Right atrium auricular region (tissue), 2 donors: ENCODE measurements at regions not wholly inside any gene's neighbourhood (a gene's known extent, or its start where the extent isn't known, plus 50 kb on each side); places are given as distances from the start of the nearest gene placed in this dataset.

Source experiments
- DNase-seq: peaks from one replicate; pipeline ENCODE4 v3.0.0-alpha.2; 2019; ENCODE audit warnings: low spot score
- H3K27ac ChIP-seq, 2 donors: fragments of 200-600 bp; sonication (generic); 1 replicate in 1 of 2; 2 replicates in 1 of 2; pipeline ENCODE4 v1.5.1; 2016 to 2019
- H3K27me3 ChIP-seq, 2 donors: fragments of 200-600 bp; sonication (generic); one replicate each; pipeline versions ENCODE4 v1.5.1 to v1.6.0; 2017 to 2019
- H3K36me3 ChIP-seq: fragments of 200-600 bp; sonication (generic); one replicate; pipeline ENCODE4 v1.5.1; 2016
- H3K4me1 ChIP-seq, 2 donors: fragments of 200-600 bp; sonication (generic); one replicate each; pipeline versions ENCODE4 v1.5.1 to v1.6.0; 2017 to 2019
- H3K4me3 ChIP-seq, 2 donors: fragments of 200-600 bp; sonication (generic); 1 replicate in 1 of 2; 2 replicates in 1 of 2; pipeline ENCODE4 v1.5.1; 2017 to 2019; ENCODE audit warnings: mild to moderate bottlenecking in 1 of 2, moderate library complexity in 1 of 2
- H3K9me3 ChIP-seq, 2 donors: fragments of 200-600 bp; sonication (generic); one replicate each; pipeline ENCODE4 v1.5.1; 2019
- TF ChIP-seq, protein P1 (sequence below), 2 donors: fragments of 200-600 bp; sonication (generic); IDR thresholded peaks; one replicate each; pipeline ENCODE4 v1.5.1; 2019; ENCODE audit warnings: antibody characterized with exemption in 2 of 2

DNA sequence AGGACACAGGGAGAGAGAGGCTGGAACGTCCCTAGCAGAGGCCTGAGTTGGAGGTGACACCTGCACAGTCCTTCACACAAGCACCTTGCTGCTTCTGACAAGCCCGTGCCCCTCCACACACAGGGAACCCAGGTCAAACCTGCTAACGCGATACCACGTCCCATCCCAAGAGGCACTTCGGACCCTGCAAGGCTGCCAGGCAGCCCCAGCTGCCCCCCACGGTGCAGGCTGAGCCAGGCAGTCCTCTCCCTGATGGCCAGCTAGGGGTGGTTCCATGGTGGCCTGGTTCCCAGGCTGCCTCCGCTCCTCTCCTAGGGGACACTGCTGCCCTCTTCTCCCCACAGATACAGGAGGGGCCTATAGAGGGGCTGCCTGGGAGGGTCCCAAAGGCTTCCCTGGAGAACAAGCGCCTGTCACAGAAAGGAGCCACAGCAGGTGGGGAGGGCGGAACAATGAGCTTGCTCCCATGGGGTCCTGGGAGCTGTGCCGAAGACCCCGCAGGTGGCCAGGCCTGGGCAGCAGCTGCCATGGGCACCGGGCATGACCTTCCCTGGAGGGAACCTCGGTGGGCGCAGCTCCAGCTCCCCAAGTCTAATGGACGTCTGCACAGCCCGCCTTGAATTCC is 434.2 kb upstream of the MYT1L start:
- DNase-seq: no peak
- TF ChIP-seq, protein P1, sequence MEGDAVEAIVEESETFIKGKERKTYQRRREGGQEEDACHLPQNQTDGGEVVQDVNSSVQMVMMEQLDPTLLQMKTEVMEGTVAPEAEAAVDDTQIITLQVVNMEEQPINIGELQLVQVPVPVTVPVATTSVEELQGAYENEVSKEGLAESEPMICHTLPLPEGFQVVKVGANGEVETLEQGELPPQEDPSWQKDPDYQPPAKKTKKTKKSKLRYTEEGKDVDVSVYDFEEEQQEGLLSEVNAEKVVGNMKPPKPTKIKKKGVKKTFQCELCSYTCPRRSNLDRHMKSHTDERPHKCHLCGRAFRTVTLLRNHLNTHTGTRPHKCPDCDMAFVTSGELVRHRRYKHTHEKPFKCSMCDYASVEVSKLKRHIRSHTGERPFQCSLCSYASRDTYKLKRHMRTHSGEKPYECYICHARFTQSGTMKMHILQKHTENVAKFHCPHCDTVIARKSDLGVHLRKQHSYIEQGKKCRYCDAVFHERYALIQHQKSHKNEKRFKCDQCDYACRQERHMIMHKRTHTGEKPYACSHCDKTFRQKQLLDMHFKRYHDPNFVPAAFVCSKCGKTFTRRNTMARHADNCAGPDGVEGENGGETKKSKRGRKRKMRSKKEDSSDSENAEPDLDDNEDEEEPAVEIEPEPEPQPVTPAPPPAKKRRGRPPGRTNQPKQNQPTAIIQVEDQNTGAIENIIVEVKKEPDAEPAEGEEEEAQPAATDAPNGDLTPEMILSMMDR (IDR thresholded peaks at IDR 0.05): no peak
- Histone ChIP-seq H3K27ac (no peak overlapping the region), H3K9me3 (peaks cover 0 to 9% of the 10 kb centered on the region in 2 donors), H3K36me3 (no peaks in the 10 kb centered on the region), H3K27me3 (no peaks in the 10 kb centered on the region), H3K4me3 (no peak overlapping the region), H3K4me1 (peaks cover 0 to 7% of the 10 kb centered on the region in 2 donors)

GRCh38 chr2:2764739-2765138 is 433.7 kb upstream of the MYT1L start:
- H3K36me3 ChIP-seq: no peaks in the 10 kb centered on the region
- H3K27ac ChIP-seq: no peak overlapping the region
- TF ChIP-seq, protein P1 (IDR thresholded peaks at IDR 0.05): no peak
- H3K9me3 ChIP-seq: peaks cover 0 to 12% of the 10 kb centered on the region in 2 donors
- H3K4me1 ChIP-seq: peaks cover 0 to 7% of the 10 kb centered on the region in 2 donors
- DNase-seq: no peak
- H3K27me3 ChIP-seq: no peaks in the 10 kb centered on the region
- no peak overlapping the region for H3K4me3 ChIP-seq

- DNase-seq: no peak
- Histone ChIP-seq H3K4me3 (no peak overlapping the region), H3K27ac (no peak overlapping the region), H3K36me3 (no peaks in the 10 kb centered on the region), H3K27me3 (no peaks in the 10 kb centered on the region), H3K9me3 (peaks cover 0 to 12% of the 10 kb centered on the region in 2 donors), H3K4me1 (no peaks in the 10 kb centered on the region)
- TF ChIP-seq, protein P1 (IDR thresholded peaks at IDR 0.05): no peak
Measured at GRCh38 chr2:2764001-2764355, 432.9 kb upstream of the MYT1L start.

GRCh38 chr2:2763351-2764000 is 432.4 kb upstream of the MYT1L start:
- TF ChIP-seq, protein P1 (IDR thresholded peaks at IDR 0.05): no peak
- H3K4me1 ChIP-seq: no peaks in the 10 kb centered on the region
- DNase-seq: no peak
- no peak overlapping the region for H3K27ac ChIP-seq
- H3K9me3 ChIP-seq: peaks cover 0 to 12% of the 10 kb centered on the region in 2 donors
- H3K36me3 ChIP-seq: no peaks in the 10 kb centered on the region
- no peaks in the 10 kb centered on the region for H3K27me3 ChIP-seq
- H3K4me3 ChIP-seq: no peak overlapping the region

DNA sequence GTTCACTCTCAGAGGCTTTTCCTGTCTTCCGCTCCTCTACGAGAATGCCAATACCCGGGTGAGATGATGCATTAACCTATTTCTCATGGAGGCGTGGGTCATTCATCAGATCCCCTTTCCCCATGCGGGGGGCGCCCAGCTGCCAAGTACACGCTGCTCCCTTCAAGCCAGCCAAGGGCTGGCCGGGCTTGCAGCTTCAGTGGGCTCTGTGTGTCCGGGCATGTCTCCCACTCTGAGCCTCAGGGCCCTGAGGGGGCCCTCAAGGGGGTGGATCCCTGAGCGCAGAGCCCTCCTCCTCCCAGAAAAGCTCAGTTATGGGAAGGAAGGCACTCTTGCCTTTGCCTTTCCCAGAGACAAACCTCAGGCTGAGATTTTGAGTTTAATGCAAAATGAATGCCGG is 431.8 kb upstream of the MYT1L start:
- Histone ChIP-seq H3K27me3 (no peaks in the 10 kb centered on the region), H3K27ac (no peak overlapping the region), H3K36me3 (no peaks in the 10 kb centered on the region), H3K4me3 (no peak overlapping the region), H3K4me1 (no peaks in the 10 kb centered on the region), H3K9me3 (peaks cover 0 to 12% of the 10 kb centered on the region in 2 donors)
- TF ChIP-seq, protein P1 (IDR thresholded peaks at IDR 0.05): no peak
- no peak for DNase-seq
